Renal cortex interstitium (tissue), 11 donors: ENCODE measurements at regions not wholly inside any gene's neighbourhood (a gene's known extent, or its start where the extent isn't known, plus 50 kb on each side); places are given as distances from the start of the nearest gene placed in this dataset.
"Not testable (repeated sequence)": the region's sequence is repeated elsewhere in the genome, so short reads cannot be mapped to it uniquely, and the experiment has no call there.

Experiments
- DNase-seq, 11 donors: peaks; one replicate each; pipeline ENCODE4 v3.0.0-alpha.2; 2013; ENCODE audit warnings: low read depth in 9 of 11, low spot score in 4 of 11; ENCODE audit errors: extremely low read depth in 1 of 11

- DNase-seq: no peak
Measured at GRCh38 chr5:145105384-145105783, 729.8 kb downstream of the PRELID2 start.

GRCh38 chr5:145104106-145104505 lies 731.0 kb downstream of the PRELID2 start:
- DNase-seq: no peak

GRCh38 chr5:145101246-145101645 lies 733.9 kb downstream of the PRELID2 start:
- DNase-seq: no peak

- no peak for DNase-seq
Measured at GRCh38 chr5:145090115-145090514, 745.0 kb downstream of the PRELID2 start.

GRCh38 chr5:145084834-145085233 lies 750.3 kb downstream of the PRELID2 start:
- no peak for DNase-seq

GRCh38 chr5:145077028-145077427 lies 758.1 kb downstream of the PRELID2 start:
- no peak for DNase-seq

GRCh38 chr5:145076040-145076439 lies 759.1 kb downstream of the PRELID2 start:
- DNase-seq: no peak

- peak in 7 of 11 donors; percentile 36 to 71 (median 60) for DNase-seq
Measured at GRCh38 chr5:145072889-145073288, 762.3 kb downstream of the PRELID2 start.

- no peak for DNase-seq
Measured at GRCh38 chr5:145068721-145069120, 766.4 kb downstream of the PRELID2 start.

GRCh38 chr5:145062280-145063062 lies 772.7 kb downstream of the PRELID2 start:
- peak in 1 of 11 donors; percentile 35 for DNase-seq

- DNase-seq: no peak
Measured at GRCh38 chr5:145056800-145057199, 778.3 kb downstream of the PRELID2 start.

- DNase-seq: no peak
Measured at GRCh38 chr5:145050181-145050580, 785.0 kb downstream of the PRELID2 start.

- no peak for DNase-seq
Measured at GRCh38 chr5:145044970-145045369, 790.2 kb downstream of the PRELID2 start.

GRCh38 chr5:145028626-145029025 lies 806.5 kb downstream of the PRELID2 start:
- peak in 1 of 11 donors; percentile 15 for DNase-seq

GRCh38 chr5:145027286-145027685 lies 807.9 kb downstream of the PRELID2 start:
- DNase-seq: no peak

GRCh38 chr5:145025775-145026174 lies 809.4 kb downstream of the PRELID2 start:
- no peak for DNase-seq

- no peak for DNase-seq
Measured at GRCh38 chr5:145015146-145015545, 820.0 kb downstream of the PRELID2 start.

- no peak for DNase-seq
Measured at GRCh38 chr5:145014109-145014508, 821.0 kb downstream of the PRELID2 start.

GRCh38 chr5:145010834-145011233 lies 824.3 kb downstream of the PRELID2 start:
- DNase-seq: no peak

GRCh38 chr5:145008876-145009530 lies 826.1 kb downstream of the PRELID2 start:
- no peak for DNase-seq

GRCh38 chr5:144994356-144994755 lies 823.7 kb downstream of the KCTD16 start:
- DNase-seq: not testable (repeated sequence)
